AG04450 (cell line): ENCODE measurements at regions not wholly inside any gene's neighbourhood (a gene's known extent, or its start where the extent isn't known, plus 50 kb on each side); places are given as distances from the start of the nearest gene placed in this dataset.

Experiments
- CTCF ChIA-PET: fragments of 300-600, 350-600 bp; formaldehyde crosslinking; extraction: SDS; loops from one replicate; lab custom pipeline; 2022; ENCODE audit warnings: antibody characterized with exemption, inconsistent platforms; lab: Charles Lee
- POLR2A ChIA-PET: fragments of 350-600 bp; formaldehyde crosslinking; extraction: SDS; loops from one replicate; lab custom pipeline; 2021; ENCODE audit warnings: antibody characterized with exemption, inconsistent platforms; lab: Yijun Ruan, JAX
- DNase-seq: peaks from one replicate; pipeline ENCODE4 v3.0.0-alpha.2; 2011; ENCODE audit warnings: low read depth, low spot score
- H3K27ac ChIP-seq: one replicate; pipeline ENCODE4 v1.5.1; 2012; ENCODE audit warnings: low read depth, low read length, control low read depth
- H3K27me3 ChIP-seq: one replicate; pipeline ENCODE4 v1.6.0; 2012; ENCODE audit warnings: low read length; ENCODE audit not compliant: control insufficient read depth, insufficient read depth
- H3K4me3 ChIP-seq: 2 replicates; pipeline ENCODE4 v1.5.1; 2011; ENCODE audit warnings: mild to moderate bottlenecking, low read depth, low read length, control low read depth
- H3K9me3 ChIP-seq: 2 replicates; pipeline ENCODE4 v1.5.1; 2012; ENCODE audit warnings: low read length; ENCODE audit not compliant: control insufficient read depth, insufficient read depth
- TF ChIP-seq, protein P1 (sequence below): IDR thresholded peaks from 2 replicates; pipeline ENCODE4 v1.5.1; 2011; ENCODE audit warnings: low read depth, low read length, control low read depth, inconsistent platforms

DNA sequence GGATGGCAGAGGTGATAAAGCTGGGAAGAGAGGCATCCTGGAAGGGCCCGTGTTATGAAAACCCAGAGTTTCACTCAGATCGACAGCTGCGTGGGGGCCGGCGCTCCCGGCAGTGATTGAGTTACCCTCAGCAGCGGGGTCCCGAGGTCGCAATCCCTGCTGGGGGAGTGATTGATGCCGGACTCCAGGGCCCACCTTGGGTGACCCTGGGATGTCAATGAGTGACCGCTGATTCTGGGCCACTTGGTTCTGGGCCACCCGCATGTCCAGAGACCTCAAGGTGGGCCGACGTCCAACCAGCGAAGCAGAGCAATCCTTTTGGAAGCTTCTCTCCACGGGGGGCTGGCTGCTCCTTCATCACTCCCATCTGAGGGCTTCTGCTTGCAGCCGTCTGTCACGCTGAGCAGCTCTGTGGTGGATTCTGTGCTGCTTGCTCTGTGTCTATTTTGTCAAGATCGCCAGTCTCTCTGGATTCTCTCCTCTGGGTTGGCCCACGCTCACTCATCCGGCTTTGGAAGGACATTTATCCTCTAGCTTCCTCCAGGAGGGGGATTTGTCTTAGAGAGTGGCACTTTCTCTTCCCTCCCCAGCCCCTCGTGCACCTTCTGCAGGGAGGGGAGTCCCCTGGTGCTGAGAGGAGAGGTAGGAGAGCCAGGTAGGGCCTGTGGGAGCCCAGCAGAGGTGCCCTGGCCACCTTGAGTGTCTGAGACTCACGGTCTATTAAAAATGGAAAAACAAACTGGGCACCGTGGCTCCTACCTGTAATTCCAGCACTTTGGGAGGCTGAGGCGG, 110.9 kb upstream of the C1orf174 start:
- ChIA-PET POLR2A (no interaction called here), CTCF (no interaction called here)
- H3K27ac ChIP-seq = no peak overlapping the region
- no peak overlapping the region for H3K4me3 ChIP-seq
- no peak for DNase-seq
- H3K27me3 ChIP-seq = no peaks in the 10 kb centered on the region
- peaks cover 51% of the 10 kb centered on the region for H3K9me3 ChIP-seq
- TF ChIP-seq, protein P1, sequence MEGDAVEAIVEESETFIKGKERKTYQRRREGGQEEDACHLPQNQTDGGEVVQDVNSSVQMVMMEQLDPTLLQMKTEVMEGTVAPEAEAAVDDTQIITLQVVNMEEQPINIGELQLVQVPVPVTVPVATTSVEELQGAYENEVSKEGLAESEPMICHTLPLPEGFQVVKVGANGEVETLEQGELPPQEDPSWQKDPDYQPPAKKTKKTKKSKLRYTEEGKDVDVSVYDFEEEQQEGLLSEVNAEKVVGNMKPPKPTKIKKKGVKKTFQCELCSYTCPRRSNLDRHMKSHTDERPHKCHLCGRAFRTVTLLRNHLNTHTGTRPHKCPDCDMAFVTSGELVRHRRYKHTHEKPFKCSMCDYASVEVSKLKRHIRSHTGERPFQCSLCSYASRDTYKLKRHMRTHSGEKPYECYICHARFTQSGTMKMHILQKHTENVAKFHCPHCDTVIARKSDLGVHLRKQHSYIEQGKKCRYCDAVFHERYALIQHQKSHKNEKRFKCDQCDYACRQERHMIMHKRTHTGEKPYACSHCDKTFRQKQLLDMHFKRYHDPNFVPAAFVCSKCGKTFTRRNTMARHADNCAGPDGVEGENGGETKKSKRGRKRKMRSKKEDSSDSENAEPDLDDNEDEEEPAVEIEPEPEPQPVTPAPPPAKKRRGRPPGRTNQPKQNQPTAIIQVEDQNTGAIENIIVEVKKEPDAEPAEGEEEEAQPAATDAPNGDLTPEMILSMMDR = no peak

DNA sequence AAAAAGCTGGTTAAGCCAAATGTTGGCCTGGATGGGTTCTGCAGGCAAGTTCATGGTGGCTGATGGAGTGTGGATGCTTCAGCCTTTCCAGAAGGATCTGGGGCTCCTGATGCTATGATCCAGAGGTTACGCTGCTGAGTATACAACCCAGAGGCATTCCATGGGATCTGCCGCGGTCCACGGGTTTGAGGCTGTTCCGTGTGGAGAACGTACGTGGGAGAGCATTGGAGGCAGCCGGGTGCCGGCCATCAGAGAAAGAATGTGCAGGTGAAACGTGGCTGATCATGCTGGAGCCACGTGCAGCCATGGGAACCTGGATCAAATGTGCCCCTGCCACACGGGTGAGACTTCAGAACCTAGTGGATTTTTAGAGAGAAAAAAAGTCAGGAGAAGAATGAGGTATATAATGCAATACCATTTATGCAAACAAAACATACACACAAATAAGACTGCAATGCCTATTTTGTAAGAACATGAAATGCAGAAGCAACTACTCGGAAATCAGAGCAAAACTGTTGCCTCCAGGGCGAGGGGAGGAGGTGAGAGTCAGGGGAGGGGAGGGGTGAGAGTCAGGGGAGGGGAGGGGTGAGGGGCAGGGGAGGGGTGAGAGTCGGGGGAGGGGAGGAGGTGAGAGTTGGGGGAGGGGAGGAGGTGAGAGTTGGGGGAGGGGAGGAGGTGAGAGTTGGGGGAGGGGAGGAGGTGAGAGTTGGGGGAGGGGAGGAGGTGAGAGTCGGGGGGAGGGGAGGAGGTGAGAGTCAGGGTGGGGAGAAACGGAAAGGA, 116.5 kb upstream of the C1orf174 start:
- H3K27ac ChIP-seq = no peak overlapping the region
- H3K27me3 ChIP-seq = no peaks in the 10 kb centered on the region
- no peak for DNase-seq
- ChIA-PET CTCF (no interaction called here), POLR2A (no interaction called here)
- TF ChIP-seq, protein P1 = no peak
- no peak overlapping the region for H3K4me3 ChIP-seq
- peaks cover 55% of the 10 kb centered on the region for H3K9me3 ChIP-seq

DNA sequence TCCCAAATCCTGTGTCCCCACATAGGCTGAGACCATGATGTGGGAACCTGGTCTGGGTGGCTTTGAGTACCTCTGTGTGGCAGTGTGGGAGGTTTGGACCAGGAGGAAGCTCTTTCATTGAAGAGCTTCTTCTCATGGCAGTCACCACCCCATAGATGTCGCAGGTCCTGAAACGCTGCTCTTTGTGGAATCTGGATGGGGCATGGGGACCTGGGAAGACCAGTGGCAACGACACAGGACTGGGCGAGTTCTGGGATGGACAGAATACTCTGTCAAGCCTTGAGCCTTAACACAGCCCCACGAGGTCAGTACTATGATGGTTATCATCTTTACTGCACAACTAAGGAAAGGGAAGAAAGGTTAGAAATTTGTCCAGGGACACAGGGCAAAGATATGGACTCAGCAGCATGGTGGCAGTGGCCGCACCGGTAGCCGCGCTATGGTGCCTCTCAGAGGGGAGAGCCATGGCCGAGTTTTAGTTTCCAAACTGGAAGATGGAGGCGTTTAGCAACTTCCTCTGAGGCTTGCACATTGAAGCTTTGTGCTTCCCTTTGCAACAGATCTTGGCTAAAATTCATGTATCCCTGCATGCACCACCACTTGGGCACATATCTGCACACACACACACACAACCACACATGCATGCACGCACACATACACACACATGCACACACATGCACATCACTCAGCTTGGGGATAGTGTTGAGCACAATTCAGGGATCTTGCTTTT, 117.7 kb upstream of the C1orf174 start:
- Histone ChIP-seq H3K27ac (no peak overlapping the region), H3K9me3 (peaks cover 61% of the 10 kb centered on the region), H3K27me3 (no peaks in the 10 kb centered on the region), H3K4me3 (no peak overlapping the region)
- CTCF ChIA-PET = interaction anchor here (0.7 kb wide), 1 partner anchor 641 kb away, joined by 3 read pairs; no protein-coding TSS in a partner anchor
- TF ChIP-seq, protein P1 = no peak
- POLR2A ChIA-PET = no interaction called here
- no peak for DNase-seq

DNA sequence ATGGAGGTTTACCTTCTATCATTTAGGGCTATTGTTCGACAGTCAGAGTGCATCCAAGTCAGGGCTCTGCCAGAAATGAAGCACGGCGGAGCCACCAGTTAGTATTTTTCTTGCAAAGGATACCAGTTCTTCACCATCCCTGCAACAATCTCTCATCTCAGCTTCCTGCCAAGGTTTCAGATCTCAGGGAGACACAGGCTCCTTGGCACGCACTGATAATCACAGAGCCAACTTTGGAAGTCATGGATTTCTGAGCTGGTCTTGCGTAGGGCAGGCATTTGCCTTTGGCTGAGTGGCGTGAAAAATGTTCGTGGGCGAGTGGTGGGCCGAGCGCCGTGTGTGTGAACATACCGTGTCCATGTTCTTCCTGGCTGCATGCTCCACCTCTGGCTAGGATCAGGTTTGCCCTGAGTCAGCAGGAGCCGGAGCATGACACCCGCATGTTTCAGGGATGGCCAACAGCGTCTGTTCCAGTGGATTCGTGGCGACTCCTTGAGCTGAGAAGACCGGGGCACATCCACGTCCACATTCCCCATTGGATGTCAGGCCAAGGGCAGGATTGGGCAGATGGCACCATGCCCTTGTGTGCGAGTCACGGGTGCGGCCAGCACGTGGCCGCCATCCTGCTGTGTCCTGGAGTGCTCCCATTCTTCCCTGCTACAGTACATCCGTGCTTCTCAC, 118.5 kb upstream of the C1orf174 start:
- CTCF ChIA-PET = no interaction called here
- Histone ChIP-seq H3K27ac (no peak overlapping the region), H3K9me3 (peaks cover 67% of the 10 kb centered on the region), H3K4me3 (no peak overlapping the region), H3K27me3 (no peaks in the 10 kb centered on the region)
- TF ChIP-seq, protein P1 = no peak
- DNase-seq = no peak
- POLR2A ChIA-PET = no interaction called here
